Peyer's patch (tissue), 4 donors: ENCODE measurements at regions not wholly inside any gene's neighbourhood (a gene's known extent, or its start where the extent isn't known, plus 50 kb on each side); places are given as distances from the start of the nearest gene placed in this dataset.

Experiments
- DNase-seq, 3 donors: peaks; one replicate each; pipeline ENCODE4 v3.0.0-alpha.2; 2017 to 2019
- H3K27ac ChIP-seq, 4 donors: fragments of 200-600 bp; sonication (generic); one replicate each; pipeline ENCODE4 v1.5.1; 2016 to 2019
- H3K27me3 ChIP-seq, 2 donors: fragments of 200-600 bp; sonication (generic); one replicate each; pipeline ENCODE4 v1.5.1; 2019
- H3K36me3 ChIP-seq, 3 donors: fragments of 200-600 bp; sonication (generic); one replicate each; pipeline ENCODE4 v1.5.1; 2016 to 2019
- H3K4me1 ChIP-seq, 4 donors: fragments of 200-600 bp; sonication (generic); one replicate each; pipeline ENCODE4 v1.5.1; 2016 to 2019
- H3K4me3 ChIP-seq, 4 donors: fragments of 200-600 bp; sonication (generic); 1 replicate in 3 of 4; 2 replicates in 1 of 4; pipeline ENCODE4 v1.5.1; 2016 to 2019; ENCODE audit warnings: mild to moderate bottlenecking in 1 of 4
- H3K9me3 ChIP-seq, 4 donors: fragments of 200-600 bp; sonication (generic); one replicate each; pipeline ENCODE4 v1.5.1; 2016 to 2019; ENCODE audit warnings: mild to moderate bottlenecking in 1 of 4
- POLR2A ChIP-seq, 2 donors: fragments of 450-650 bp; IDR thresholded peaks; one replicate each; pipeline ENCODE4 v1.5.1; 2017; ENCODE audit warnings: antibody characterized with exemption in 2 of 2, mild to moderate bottlenecking in 2 of 2, moderate library complexity in 2 of 2
- TF ChIP-seq, protein P1 (sequence below), 6 experiments: fragments of 450-650 bp in 4 of 6; fragments of 200-600 bp in 2 of 6; sonication (generic) in 1 of 6; IDR thresholded peaks; one replicate each; pipeline ENCODE4 v1.5.1; 2017 to 2019; ENCODE audit warnings: antibody characterized with exemption in 6 of 6, mild to moderate bottlenecking in 3 of 6, moderate library complexity in 1 of 6

DNA sequence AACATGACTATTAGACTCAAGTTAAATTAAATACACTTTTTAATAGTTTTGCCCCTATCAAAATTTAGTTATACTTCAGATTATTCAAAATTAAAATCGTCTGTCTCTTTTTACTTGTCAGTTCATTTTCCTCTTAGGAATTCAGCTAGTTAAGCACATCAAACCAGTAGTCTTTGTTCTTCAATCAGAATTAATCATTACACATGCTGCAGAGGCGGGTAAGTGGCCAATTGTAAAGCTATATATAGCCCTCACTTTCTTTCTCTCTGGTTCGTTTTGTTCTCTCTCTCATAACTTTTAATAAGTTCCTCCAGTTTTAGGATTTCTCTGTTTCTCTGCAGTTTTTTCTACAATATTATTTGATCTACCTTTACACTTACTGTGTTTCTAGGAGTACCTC is 359.1 kb upstream of the PABPC4L start:
- H3K36me3 ChIP-seq: no peaks in the 10 kb centered on the region
- no peaks in the 10 kb centered on the region for H3K27me3 ChIP-seq
- H3K4me1 ChIP-seq: no peaks in the 10 kb centered on the region
- H3K9me3 ChIP-seq: no peaks in the 10 kb centered on the region
- no peak overlapping the region for H3K27ac ChIP-seq
- no peak for DNase-seq
- no peak overlapping the region for H3K4me3 ChIP-seq
- no peak for TF ChIP-seq POLR2A (IDR thresholded peaks at IDR 0.05)
- TF ChIP-seq, protein P1, sequence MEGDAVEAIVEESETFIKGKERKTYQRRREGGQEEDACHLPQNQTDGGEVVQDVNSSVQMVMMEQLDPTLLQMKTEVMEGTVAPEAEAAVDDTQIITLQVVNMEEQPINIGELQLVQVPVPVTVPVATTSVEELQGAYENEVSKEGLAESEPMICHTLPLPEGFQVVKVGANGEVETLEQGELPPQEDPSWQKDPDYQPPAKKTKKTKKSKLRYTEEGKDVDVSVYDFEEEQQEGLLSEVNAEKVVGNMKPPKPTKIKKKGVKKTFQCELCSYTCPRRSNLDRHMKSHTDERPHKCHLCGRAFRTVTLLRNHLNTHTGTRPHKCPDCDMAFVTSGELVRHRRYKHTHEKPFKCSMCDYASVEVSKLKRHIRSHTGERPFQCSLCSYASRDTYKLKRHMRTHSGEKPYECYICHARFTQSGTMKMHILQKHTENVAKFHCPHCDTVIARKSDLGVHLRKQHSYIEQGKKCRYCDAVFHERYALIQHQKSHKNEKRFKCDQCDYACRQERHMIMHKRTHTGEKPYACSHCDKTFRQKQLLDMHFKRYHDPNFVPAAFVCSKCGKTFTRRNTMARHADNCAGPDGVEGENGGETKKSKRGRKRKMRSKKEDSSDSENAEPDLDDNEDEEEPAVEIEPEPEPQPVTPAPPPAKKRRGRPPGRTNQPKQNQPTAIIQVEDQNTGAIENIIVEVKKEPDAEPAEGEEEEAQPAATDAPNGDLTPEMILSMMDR (IDR thresholded peaks at IDR 0.05): no peak

DNA sequence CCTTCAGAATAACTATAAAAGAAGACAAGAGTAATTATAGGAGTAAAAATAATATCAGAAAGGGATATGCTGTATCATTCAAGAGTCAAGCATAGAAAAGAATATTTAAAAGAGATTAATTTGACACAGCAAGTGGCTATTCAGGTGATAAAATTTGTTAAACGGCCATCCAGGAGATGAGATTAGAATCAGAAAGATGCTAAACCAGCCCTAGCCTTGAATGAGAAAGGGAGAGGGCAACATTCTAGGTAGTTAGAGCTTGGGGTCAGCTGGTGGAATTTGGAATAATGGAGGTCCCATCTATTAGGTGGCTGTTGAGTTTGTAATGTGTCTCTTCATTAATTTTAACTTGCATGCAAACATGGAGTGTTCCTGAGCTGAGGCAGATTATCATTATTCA is 350.5 kb upstream of the PABPC4L start:
- no peaks in the 10 kb centered on the region for H3K36me3 ChIP-seq
- no peak overlapping the region for H3K27ac ChIP-seq
- no peak overlapping the region for H3K4me3 ChIP-seq
- H3K9me3 ChIP-seq: no peaks in the 10 kb centered on the region
- no peaks in the 10 kb centered on the region for H3K27me3 ChIP-seq
- no peak for TF ChIP-seq POLR2A (IDR thresholded peaks at IDR 0.05)
- TF ChIP-seq, protein P1 (IDR thresholded peaks at IDR 0.05): no peak
- H3K4me1 ChIP-seq: no peaks in the 10 kb centered on the region
- DNase-seq: no peak

DNA sequence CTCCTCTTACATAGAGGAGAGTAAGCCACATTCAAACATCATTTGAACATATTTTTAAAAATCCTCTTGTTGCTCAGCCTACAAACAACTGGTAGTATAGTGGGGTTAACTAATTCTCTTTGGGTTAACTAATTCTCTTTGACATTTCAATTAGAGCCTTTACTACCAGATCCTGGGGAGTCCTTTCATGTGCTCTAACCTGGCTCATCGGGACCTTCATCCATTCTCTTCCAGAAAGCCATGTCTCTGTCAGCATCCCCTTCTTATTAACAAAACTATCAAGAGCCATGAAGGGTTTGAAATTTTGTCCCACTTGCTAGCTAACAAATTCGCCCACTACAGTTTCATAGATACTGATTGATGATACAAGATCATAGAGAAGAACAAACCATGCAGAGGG is 349.8 kb upstream of the PABPC4L start:
- TF ChIP-seq, protein P1 (IDR thresholded peaks at IDR 0.05): no peak
- H3K27me3 ChIP-seq: no peaks in the 10 kb centered on the region
- H3K9me3 ChIP-seq: no peaks in the 10 kb centered on the region
- DNase-seq: no peak
- H3K27ac ChIP-seq: no peak overlapping the region
- no peak overlapping the region for H3K4me3 ChIP-seq
- no peaks in the 10 kb centered on the region for H3K4me1 ChIP-seq
- H3K36me3 ChIP-seq: no peaks in the 10 kb centered on the region

DNA sequence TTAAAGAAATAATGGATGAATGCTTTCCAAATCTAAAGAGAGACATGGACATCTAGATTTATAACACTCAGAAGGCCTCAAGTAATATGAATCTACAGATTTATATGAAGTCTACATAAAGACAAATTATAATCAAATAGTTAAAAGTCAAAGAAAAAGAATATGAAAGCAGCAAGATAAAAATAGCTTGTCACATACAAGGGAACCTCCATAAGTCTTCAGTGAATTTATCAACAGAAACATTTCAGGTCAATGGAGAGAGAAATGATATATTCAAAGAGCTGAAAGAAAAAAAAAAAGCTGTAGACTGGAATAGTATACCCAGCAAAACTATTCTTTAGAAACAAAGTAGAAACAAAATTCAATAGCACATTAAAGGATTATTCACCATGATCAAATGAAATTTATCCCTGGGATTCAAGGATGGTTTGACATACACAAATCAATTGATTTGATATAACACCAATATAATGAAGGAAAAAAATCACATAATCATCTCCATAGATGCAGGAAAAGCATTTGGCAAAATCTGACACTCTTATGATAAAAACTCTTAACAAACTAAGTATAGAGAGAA is 346.6 kb upstream of the PABPC4L start:
- Histone ChIP-seq H3K9me3 (no peaks in the 10 kb centered on the region), H3K27ac (no peak overlapping the region), H3K27me3 (no peaks in the 10 kb centered on the region), H3K4me3 (no peak overlapping the region), H3K36me3 (no peaks in the 10 kb centered on the region), H3K4me1 (no peaks in the 10 kb centered on the region)
- TF ChIP-seq POLR2A (IDR thresholded peaks at IDR 0.05): no peak
- TF ChIP-seq, protein P1 (IDR thresholded peaks at IDR 0.05): no peak
- no peak for DNase-seq

DNA sequence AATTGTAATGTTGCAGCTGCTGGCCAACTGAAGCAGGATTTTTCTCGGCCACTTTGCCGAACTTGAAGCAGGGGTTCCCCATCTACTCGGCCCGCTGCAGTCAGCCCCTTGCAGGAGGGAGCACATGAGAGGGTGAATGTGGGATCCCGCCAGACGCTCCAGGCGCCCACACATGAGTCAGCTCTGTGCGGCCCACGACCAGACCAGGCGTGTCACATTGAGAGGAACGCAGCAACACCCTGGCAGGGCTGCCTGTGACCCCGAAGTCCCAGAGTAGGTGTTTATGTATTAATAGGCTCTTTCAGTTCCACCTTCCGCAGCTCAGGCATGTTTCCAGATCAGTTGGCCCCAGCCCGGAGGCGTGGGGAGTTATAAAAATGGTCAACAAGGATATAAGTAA is 344.7 kb upstream of the PABPC4L start:
- no peak overlapping the region for H3K27ac ChIP-seq
- no peak for DNase-seq
- no peaks in the 10 kb centered on the region for H3K36me3 ChIP-seq
- H3K27me3 ChIP-seq: no peaks in the 10 kb centered on the region
- H3K4me3 ChIP-seq: no peak overlapping the region
- TF ChIP-seq, protein P1 (IDR thresholded peaks at IDR 0.05): no peak
- no peak for TF ChIP-seq POLR2A (IDR thresholded peaks at IDR 0.05)
- no peaks in the 10 kb centered on the region for H3K4me1 ChIP-seq
- H3K9me3 ChIP-seq: no peaks in the 10 kb centered on the region

DNA sequence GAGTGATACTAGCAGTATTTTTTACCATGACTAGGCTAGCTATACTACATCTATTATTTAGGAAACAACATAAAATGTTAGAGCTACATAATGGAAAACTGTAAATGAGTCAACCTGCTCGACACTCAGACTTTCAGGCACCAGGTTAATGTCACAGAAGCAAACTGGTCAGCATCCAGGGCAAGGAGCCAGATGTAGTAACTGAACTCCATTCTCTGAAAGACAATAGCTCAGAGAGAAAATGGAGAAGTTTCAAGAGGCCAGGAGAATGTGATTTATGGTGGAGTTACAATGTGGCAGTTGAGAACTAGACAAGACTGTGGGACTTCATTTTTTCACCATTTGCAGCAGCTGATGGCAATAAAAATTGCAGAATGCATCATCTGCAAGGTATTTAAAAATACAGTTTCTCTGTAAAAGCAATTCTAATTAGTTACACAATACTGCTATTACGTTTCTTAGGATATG is 342.7 kb upstream of the PABPC4L start:
- Histone ChIP-seq H3K9me3 (no peaks in the 10 kb centered on the region), H3K27me3 (no peaks in the 10 kb centered on the region), H3K36me3 (no peaks in the 10 kb centered on the region), H3K4me3 (no peak overlapping the region), H3K27ac (no peak overlapping the region), H3K4me1 (no peaks in the 10 kb centered on the region)
- TF ChIP-seq, protein P1 (IDR thresholded peaks at IDR 0.05): no peak
- no peak for TF ChIP-seq POLR2A (IDR thresholded peaks at IDR 0.05)
- DNase-seq: no peak
